K562 (cell line): ENCODE measurements at regions not wholly inside any gene's neighbourhood (a gene's known extent, or its start where the extent isn't known, plus 50 kb on each side); places are given as distances from the start of the nearest gene placed in this dataset.

Source experiments
- ARHGAP35 ChIP-seq: fragments of 450-650 bp; IDR thresholded peaks from 2 replicates; pipeline ENCODE4 v1.6.1; 2018; ENCODE audit not compliant: partially characterized antibody
- ATF1 ChIP-seq, 2 experiments: fragments of 450-650 bp in 1 of 2; IDR thresholded peaks; 2 replicates each; pipeline ENCODE4 v1.6.1; 2016; ENCODE audit warnings: missing compliant biosample characterization in 1 of 2, missing genetic modification characterization in 1 of 2
- CHCHD3 ChIP-seq: fragments of 250-450 bp; sonication (Bioruptor Pico); IDR thresholded peaks from 2 replicates; pipeline ENCODE4 v2.1.2; 2022; ENCODE audit warnings: mild to moderate bottlenecking
- CTCF ChIP-seq, 3 experiments: IDR thresholded peaks in 2 of 3; conservative IDR thresholded peaks in 1 of 3; 2 replicates each; pipeline ENCODE4 v1.5.1; 2011 to 2012; ENCODE audit warnings: low read length in 3 of 3, mild to moderate bottlenecking in 3 of 3, control low read depth in 2 of 3, improper control_type of control experiment in 1 of 3, inconsistent platforms in 1 of 3, low read depth in 1 of 3, mixed read lengths in 1 of 3, moderate library complexity in 1 of 3; ENCODE audit not compliant: insufficient read depth in 2 of 3
- ERF ChIP-seq: fragments of 450-650 bp; formaldehyde crosslinking; IDR thresholded peaks from 2 replicates; pipeline ENCODE4 v1.4.0; 2020; ENCODE audit warnings: mild to moderate bottlenecking, mixed read lengths
- HDGF ChIP-seq: fragments of 450-650 bp; IDR thresholded peaks from 2 replicates; pipeline ENCODE4 v1.6.1; 2016
- MAX ChIP-seq: sonication (generic); formaldehyde crosslinking; IDR thresholded peaks from 2 replicates; pipeline ENCODE4 v1.9.0; 2022; ENCODE audit warnings: mild to moderate bottlenecking, missing genetic modification reagents
- NFIC ChIP-seq: fragments of 450-650 bp; IDR thresholded peaks from 2 replicates; pipeline ENCODE4 v1.6.1; 2017; ENCODE audit warnings: mild to moderate bottlenecking, inconsistent platforms
- NFYB ChIP-seq: IDR thresholded peaks from 2 replicates; pipeline ENCODE4 v1.6.1; 2011; ENCODE audit warnings: mild to moderate bottlenecking, moderate library complexity; ENCODE audit not compliant: insufficient read length; ENCODE audit errors: extremely low read depth
- SIN3A ChIP-seq, 2 experiments: fragments of 150-350 bp in 1 of 2; IDR thresholded peaks; 2 replicates each; pipeline ENCODE4 v1.6.1; 2011 to 2016; ENCODE audit warnings: borderline replicate concordance in 2 of 2, low read depth in 2 of 2, low read length in 2 of 2, mild to moderate bottlenecking in 2 of 2, moderate library complexity in 2 of 2; ENCODE audit not compliant: control insufficient read depth in 1 of 2
- STAT5A ChIP-seq: IDR thresholded peaks from 2 replicates; pipeline ENCODE4 v1.6.1; 2012; ENCODE audit warnings: low read length, inconsistent platforms, borderline replicate concordance
- ZNF512 ChIP-seq: IDR thresholded peaks from 2 replicates; pipeline ENCODE4 v1.6.1; 2016; ENCODE audit warnings: missing genetic modification characterization, missing compliant biosample characterization
- ZNF699 ChIP-seq: fragments of 250-450 bp; sonication (Bioruptor Pico); IDR thresholded peaks from 2 replicates; pipeline ENCODE4 v1.8.0; 2021; ENCODE audit warnings: mild to moderate bottlenecking, moderate library complexity; ENCODE audit not compliant: insufficient replicate concordance

- TF ChIP-seq SIN3A (IDR thresholded peaks at IDR 0.05; ENCODE audit: borderline replicate concordance in 2 of 2, control insufficient read depth in 1 of 2, low read depth in 2 of 2, low read length in 2 of 2): no peak
- no peak for TF ChIP-seq STAT5A
- TF ChIP-seq ARHGAP35: no peak
- no peak for TF ChIP-seq ATF1 (CRISPR knock-in tag; IDR thresholded peaks at IDR 0.05)
- TF ChIP-seq ATF1 (tag; IDR thresholded peaks at IDR 0.05): no peak
- TF ChIP-seq HDGF: no peak
- TF ChIP-seq NFYB: no peak
- TF ChIP-seq ERF (CRISPR knock-in tag): no peak
- TF ChIP-seq CTCF (IDR thresholded peaks at IDR 0.05 in 2 of 3, conservative IDR thresholded peaks at IDR 0.05 in 1 of 3; ENCODE audit: insufficient read depth in 2 of 3, low read depth in 1 of 3, low read length in 3 of 3): no peak
- TF ChIP-seq MAX: no peak
- no peak for TF ChIP-seq ZNF512 (tag)
- TF ChIP-seq ZNF699 (CRISPR knock-in tag): no peak
- TF ChIP-seq CHCHD3 (CRISPR knock-in tag): no peak
- TF ChIP-seq NFIC: no peak
Measured at GRCh38 chr17:68145088-68145487, 102.8 kb upstream of the AMZ2 start.
